ENCODE measurements at regions not wholly inside any gene's neighbourhood (a gene's known extent, or its start where the extent isn't known, plus 50 kb on each side); places are given as distances from the start of the nearest gene placed in this dataset.

DNA sequence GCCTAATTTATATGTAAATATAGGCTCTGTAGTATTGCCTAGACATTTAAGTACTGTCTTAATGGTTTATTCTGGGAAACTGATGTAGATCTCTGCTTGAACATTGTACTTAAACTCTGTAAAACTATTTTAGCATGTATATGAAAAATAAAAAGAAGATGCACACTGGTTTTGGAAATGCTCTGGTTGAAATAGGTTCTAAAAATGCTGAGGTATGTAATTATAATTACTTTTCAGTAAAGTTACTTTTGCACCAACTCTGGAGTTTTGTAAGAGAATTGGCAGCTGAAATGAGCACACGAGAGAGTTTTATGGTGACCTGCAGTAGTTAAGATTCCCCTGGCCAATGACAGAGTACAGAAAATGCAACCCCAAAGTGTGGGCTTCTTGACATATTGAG is 353.9 kb downstream of the ATP23 start:
- H3K36me3 ChIP-seq (ENCODE audit: control insufficient read depth in 1 of 2, insufficient read depth in 2 of 2, low read length in 2 of 2), result no peaks in the 10 kb centered on the region
- intact Hi-C loops (cut with micrococcal nuclease), result no loop called here
- RAD21 ChIA-PET (ENCODE audit: low non-redundant PET in 1 of 2, low total read pairs in 2 of 2, uncharacterized antibody in 2 of 2, unreplicated experiment in 2 of 2), result no interaction called here
- DNase-seq (ENCODE audit: low read depth, low spot score) (no peak), ATAC-seq (no peak)
- no TSS peak for BruUV-seq (replicated peaks)
- H3K27ac ChIP-seq (ENCODE audit: low read depth, low read length), result no peak overlapping the region
- no peaks in the 10 kb centered on the region for H3K79me2 ChIP-seq (ENCODE audit: insufficient read depth, low read length)
- H4K20me1 ChIP-seq (ENCODE audit: insufficient read depth), result no peaks in the 10 kb centered on the region
- TF ChIP-seq CBX3 (IDR thresholded peaks at IDR 0.05; ENCODE audit: low read depth), result no peak
- TF ChIP-seq ELF1 (IDR thresholded peaks at IDR 0.05; ENCODE audit: borderline replicate concordance, low read depth), result no peak
- TF ChIP-seq, protein P1, sequence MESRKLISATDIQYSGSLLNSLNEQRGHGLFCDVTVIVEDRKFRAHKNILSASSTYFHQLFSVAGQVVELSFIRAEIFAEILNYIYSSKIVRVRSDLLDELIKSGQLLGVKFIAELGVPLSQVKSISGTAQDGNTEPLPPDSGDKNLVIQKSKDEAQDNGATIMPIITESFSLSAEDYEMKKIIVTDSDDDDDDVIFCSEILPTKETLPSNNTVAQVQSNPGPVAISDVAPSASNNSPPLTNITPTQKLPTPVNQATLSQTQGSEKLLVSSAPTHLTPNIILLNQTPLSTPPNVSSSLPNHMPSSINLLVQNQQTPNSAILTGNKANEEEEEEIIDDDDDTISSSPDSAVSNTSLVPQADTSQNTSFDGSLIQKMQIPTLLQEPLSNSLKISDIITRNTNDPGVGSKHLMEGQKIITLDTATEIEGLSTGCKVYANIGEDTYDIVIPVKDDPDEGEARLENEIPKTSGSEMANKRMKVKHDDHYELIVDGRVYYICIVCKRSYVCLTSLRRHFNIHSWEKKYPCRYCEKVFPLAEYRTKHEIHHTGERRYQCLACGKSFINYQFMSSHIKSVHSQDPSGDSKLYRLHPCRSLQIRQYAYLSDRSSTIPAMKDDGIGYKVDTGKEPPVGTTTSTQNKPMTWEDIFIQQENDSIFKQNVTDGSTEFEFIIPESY (IDR thresholded peaks at IDR 0.05; ENCODE audit: extremely low read depth, insufficient replicate concordance, low read length), result no peak
- TF ChIP-seq EZH2phosphoT487 (IDR thresholded peaks at IDR 0.05; ENCODE audit: borderline replicate concordance), result no peak
- TF ChIP-seq, protein P2, sequence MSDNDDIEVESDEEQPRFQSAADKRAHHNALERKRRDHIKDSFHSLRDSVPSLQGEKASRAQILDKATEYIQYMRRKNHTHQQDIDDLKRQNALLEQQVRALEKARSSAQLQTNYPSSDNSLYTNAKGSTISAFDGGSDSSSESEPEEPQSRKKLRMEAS (IDR thresholded peaks at IDR 0.05), result no peak
- no peak for TF ChIP-seq POLR2A (IDR thresholded peaks at IDR 0.05; ENCODE audit: borderline replicate concordance, extremely low read depth, insufficient read depth, insufficient read length)
- TF ChIP-seq POLR2AphosphoS5 (IDR thresholded peaks at IDR 0.05; ENCODE audit: low read depth, low read length), result no peak
- TF ChIP-seq, protein P3, sequence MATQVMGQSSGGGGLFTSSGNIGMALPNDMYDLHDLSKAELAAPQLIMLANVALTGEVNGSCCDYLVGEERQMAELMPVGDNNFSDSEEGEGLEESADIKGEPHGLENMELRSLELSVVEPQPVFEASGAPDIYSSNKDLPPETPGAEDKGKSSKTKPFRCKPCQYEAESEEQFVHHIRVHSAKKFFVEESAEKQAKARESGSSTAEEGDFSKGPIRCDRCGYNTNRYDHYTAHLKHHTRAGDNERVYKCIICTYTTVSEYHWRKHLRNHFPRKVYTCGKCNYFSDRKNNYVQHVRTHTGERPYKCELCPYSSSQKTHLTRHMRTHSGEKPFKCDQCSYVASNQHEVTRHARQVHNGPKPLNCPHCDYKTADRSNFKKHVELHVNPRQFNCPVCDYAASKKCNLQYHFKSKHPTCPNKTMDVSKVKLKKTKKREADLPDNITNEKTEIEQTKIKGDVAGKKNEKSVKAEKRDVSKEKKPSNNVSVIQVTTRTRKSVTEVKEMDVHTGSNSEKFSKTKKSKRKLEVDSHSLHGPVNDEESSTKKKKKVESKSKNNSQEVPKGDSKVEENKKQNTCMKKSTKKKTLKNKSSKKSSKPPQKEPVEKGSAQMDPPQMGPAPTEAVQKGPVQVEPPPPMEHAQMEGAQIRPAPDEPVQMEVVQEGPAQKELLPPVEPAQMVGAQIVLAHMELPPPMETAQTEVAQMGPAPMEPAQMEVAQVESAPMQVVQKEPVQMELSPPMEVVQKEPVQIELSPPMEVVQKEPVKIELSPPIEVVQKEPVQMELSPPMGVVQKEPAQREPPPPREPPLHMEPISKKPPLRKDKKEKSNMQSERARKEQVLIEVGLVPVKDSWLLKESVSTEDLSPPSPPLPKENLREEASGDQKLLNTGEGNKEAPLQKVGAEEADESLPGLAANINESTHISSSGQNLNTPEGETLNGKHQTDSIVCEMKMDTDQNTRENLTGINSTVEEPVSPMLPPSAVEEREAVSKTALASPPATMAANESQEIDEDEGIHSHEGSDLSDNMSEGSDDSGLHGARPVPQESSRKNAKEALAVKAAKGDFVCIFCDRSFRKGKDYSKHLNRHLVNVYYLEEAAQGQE (IDR thresholded peaks at IDR 0.05; ENCODE audit: low read depth), result no peak
- no peak for TF ChIP-seq ZFX (IDR thresholded peaks at IDR 0.05)
- TF ChIP-seq YY1 (IDR thresholded peaks at IDR 0.05; ENCODE audit: extremely low read depth, insufficient replicate concordance, low read depth, low read length), result no peak
- TF ChIP-seq TCF7L2 (IDR thresholded peaks at IDR 0.05; ENCODE audit: borderline replicate concordance, extremely low read depth, insufficient read depth, insufficient read length), result no peak
- no peak for TF ChIP-seq EZH2 (IDR thresholded peaks at IDR 0.05)
- no peak for TF ChIP-seq CEBPB (IDR thresholded peaks at IDR 0.05; ENCODE audit: low read depth)
- no peak for TF ChIP-seq RAD21 (IDR thresholded peaks at IDR 0.05; ENCODE audit: low read depth)
- TF ChIP-seq ZNF274 (IDR thresholded peaks at IDR 0.05; ENCODE audit: low read depth, low read length), result no peak
- no peak overlapping the region for H3K4me2 ChIP-seq (ENCODE audit: low read length)
- no peaks in the 10 kb centered on the region for H3K27me3 ChIP-seq (ENCODE audit: insufficient read depth, low read length)
- H3K9me3 ChIP-seq (ENCODE audit: control insufficient read depth in 1 of 2, insufficient read depth in 1 of 2, low read depth in 1 of 2, low read length in 2 of 2), result no peaks in the 10 kb centered on the region
- POLR2A ChIA-PET, result no interaction called here
- H2AFZ ChIP-seq (ENCODE audit: low read depth, low read length, poor library complexity, severe bottlenecking), result no peak overlapping the region
- no peaks in the 10 kb centered on the region for H3K4me1 ChIP-seq (ENCODE audit: control insufficient read depth in 1 of 2, insufficient read depth in 2 of 2, low read length in 2 of 2)
- CTCF ChIA-PET, result no interaction called here
- H3K9me2 ChIP-seq (ENCODE audit: insufficient read depth), result no peaks in the 10 kb centered on the region
- H3K9ac ChIP-seq (ENCODE audit: low read length), result no peak overlapping the region
- H3K4me3 ChIP-seq (replicated peaks in 1 of 2; ENCODE audit: low read depth in 1 of 2, low read length in 2 of 2), result no peak overlapping the region
